ENCODE measurements at regions not wholly inside any gene's neighbourhood (a gene's known extent, or its start where the extent isn't known, plus 50 kb on each side); places are given as distances from the start of the nearest gene placed in this dataset.

GRCh38 chr2:104026725-104027124, 827.2 kb upstream of the POU3F3 start:
- DNase-seq, result no peak
- peaks cover 9% of the 10 kb centered on the region for H3K27me3 Mint-ChIP-seq (ENCODE audit: low read depth, poor library complexity)

DNA sequence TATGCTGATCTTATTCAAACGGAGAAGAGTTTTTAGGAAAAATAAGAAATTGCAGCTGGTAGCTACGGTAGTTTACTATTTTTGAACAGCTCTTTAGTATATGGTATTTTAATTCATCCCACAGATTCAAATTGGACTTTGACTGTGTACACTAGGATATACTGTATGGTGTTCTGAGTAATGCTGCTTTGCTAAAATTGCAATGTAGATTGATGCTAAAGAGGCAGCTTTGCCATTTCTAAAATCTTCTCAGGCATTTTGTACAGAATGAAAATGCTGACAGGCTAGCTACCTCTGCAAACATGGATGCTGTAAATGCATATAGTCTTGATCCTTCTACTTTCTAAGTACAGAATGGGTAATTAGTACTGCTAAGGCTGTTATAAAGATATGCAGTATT, 826.6 kb upstream of the POU3F3 start:
- Mint-ChIP-seq H3K4me1 (peaks cover 19% of the 10 kb centered on the region), H3K9me3 (no peaks in the 10 kb centered on the region), H3K27ac (no peak overlapping the region), H3K27me3 (ENCODE audit: low read depth, poor library complexity) (peaks cover 9% of the 10 kb centered on the region), H3K36me3 (ENCODE audit: low read depth) (no peaks in the 10 kb centered on the region), H3K4me3 (no peak overlapping the region)
- TF ChIP-seq CTCF (IDR thresholded peaks at IDR 0.05), result no peak
- no peak for DNase-seq

More at GRCh38 chr2:104026725-104027124, 827.2 kb upstream of the POU3F3 start:
- Mint-ChIP-seq H3K4me3 (no peak overlapping the region), H3K27ac (no peak overlapping the region), H3K36me3 (ENCODE audit: low read depth) (no peaks in the 10 kb centered on the region), H3K9me3 (no peaks in the 10 kb centered on the region), H3K4me1 (peaks cover 19% of the 10 kb centered on the region)
- TF ChIP-seq CTCF (IDR thresholded peaks at IDR 0.05), result no peak

- peaks cover 19% of the 10 kb centered on the region for H3K4me1 Mint-ChIP-seq
- H3K27ac Mint-ChIP-seq, result no peak overlapping the region
- TF ChIP-seq CTCF (IDR thresholded peaks at IDR 0.05), result no peak
- no peak for DNase-seq
- peaks cover 9% of the 10 kb centered on the region for H3K27me3 Mint-ChIP-seq (ENCODE audit: low read depth, poor library complexity)
- H3K36me3 Mint-ChIP-seq (ENCODE audit: low read depth), result no peaks in the 10 kb centered on the region
- no peak overlapping the region for H3K4me3 Mint-ChIP-seq
- H3K9me3 Mint-ChIP-seq, result no peaks in the 10 kb centered on the region
Observed at GRCh38 chr2:104028061-104028460, 825.9 kb upstream of the POU3F3 start.

- Mint-ChIP-seq H3K4me3 (no peak overlapping the region), H3K36me3 (ENCODE audit: low read depth) (no peaks in the 10 kb centered on the region), H3K9me3 (no peaks in the 10 kb centered on the region), H3K27ac (no peak overlapping the region), H3K4me1 (peaks cover 4% of the 10 kb centered on the region), H3K27me3 (ENCODE audit: low read depth, poor library complexity) (peaks cover 9% of the 10 kb centered on the region)
- no peak for DNase-seq
- peak; percentile 60 for TF ChIP-seq CTCF (IDR thresholded peaks at IDR 0.05)
Observed at GRCh38 chr2:104033399-104033798, 820.5 kb upstream of the POU3F3 start.

GRCh38 chr2:104040771-104041170, 813.1 kb upstream of the POU3F3 start:
- H3K9me3 Mint-ChIP-seq, result no peaks in the 10 kb centered on the region
- H3K4me3 Mint-ChIP-seq, result no peak overlapping the region
- H3K27me3 Mint-ChIP-seq (ENCODE audit: low read depth, poor library complexity), result peaks cover 6% of the 10 kb centered on the region
- DNase-seq, result no peak
- H3K27ac Mint-ChIP-seq, result no peak overlapping the region
- peaks cover 7% of the 10 kb centered on the region for H3K4me1 Mint-ChIP-seq
- H3K36me3 Mint-ChIP-seq (ENCODE audit: low read depth), result no peaks in the 10 kb centered on the region
- no peak for TF ChIP-seq CTCF (IDR thresholded peaks at IDR 0.05)

DNA sequence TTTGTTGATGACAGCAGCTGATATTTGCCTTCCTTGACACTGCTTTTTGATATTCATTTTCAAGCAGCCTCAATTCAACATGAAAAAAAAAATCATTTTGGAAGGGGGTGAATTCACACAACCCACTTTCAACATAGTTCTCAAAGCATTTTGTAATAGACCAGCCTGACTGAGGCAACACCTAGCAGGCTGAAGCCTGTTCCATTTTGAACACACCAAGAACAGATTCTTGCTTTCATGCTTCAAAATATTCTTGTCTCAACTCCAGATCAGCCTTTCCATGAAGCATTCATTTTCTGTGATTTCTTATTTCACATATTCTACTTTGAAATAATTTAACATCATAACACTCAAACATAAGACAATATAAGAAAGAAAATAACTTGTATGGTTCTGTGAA, 812.6 kb upstream of the POU3F3 start:
- H3K4me1 Mint-ChIP-seq, result peaks cover 7% of the 10 kb centered on the region
- H3K9me3 Mint-ChIP-seq, result no peaks in the 10 kb centered on the region

More for the DNA sequence above, 812.6 kb upstream of the POU3F3 start:
- DNase-seq, result no peak
- Mint-ChIP-seq H3K4me3 (no peak overlapping the region), H3K36me3 (ENCODE audit: low read depth) (no peaks in the 10 kb centered on the region), H3K27me3 (ENCODE audit: low read depth, poor library complexity) (peaks cover 6% of the 10 kb centered on the region), H3K27ac (no peak overlapping the region)
- no peak for TF ChIP-seq CTCF (IDR thresholded peaks at IDR 0.05)
